ENCODE measurements at regions not wholly inside any gene's neighbourhood (a gene's known extent, or its start where the extent isn't known, plus 50 kb on each side); places are given as distances from the start of the nearest gene placed in this dataset.

GRCh38 chr2:33671198-33671597, 72.1 kb upstream of the FAM98A start (continued):
- TF ChIP-seq CTCF (IDR thresholded peaks at IDR 0.05) (no peak), ZNF671 (CRISPR knock-in tag; IDR thresholded peaks at IDR 0.05) (no peak), ZNF532 (CRISPR knock-in tag; IDR thresholded peaks at IDR 0.05; ENCODE audit: borderline replicate concordance) (no peak), NR1H2 (CRISPR knock-in tag; IDR thresholded peaks at IDR 0.05) (no peak), GTF2I (CRISPR knock-in tag; conservative IDR thresholded peaks at IDR 0.05) (no peak), ZNF138 (CRISPR knock-in tag; conservative IDR thresholded peaks at IDR 0.05) (no peak), ZMAT4 (CRISPR knock-in tag; IDR thresholded peaks at IDR 0.05) (no peak), SMAD3 (CRISPR knock-in tag; IDR thresholded peaks at IDR 0.05; ENCODE audit: borderline replicate concordance) (no peak), AFF4 (CRISPR knock-in tag; IDR thresholded peaks at IDR 0.05; ENCODE audit: borderline replicate concordance) (no peak), NFATC4 (CRISPR knock-in tag; IDR thresholded peaks at IDR 0.05) (no peak), PRDM15 (CRISPR knock-in tag; IDR thresholded peaks at IDR 0.05) (no peak)

GRCh38 chr2:33670392-33670937, 71.4 kb upstream of the FAM98A start:
- peaks cover 26% of the 10 kb centered on the region for H3K9me3 Mint-ChIP-seq
- TF ChIP-seq CTCF (IDR thresholded peaks at IDR 0.05), result 0 out of 2 replicates have a peak, but pooled peaks have one; percentile 13
- no peak for TF ChIP-seq ATF2 (CRISPR knock-in tag; IDR thresholded peaks at IDR 0.05; ENCODE audit: borderline replicate concordance, low read depth)
- peaks cover 3% of the 10 kb centered on the region for H3K4me1 Mint-ChIP-seq
- no peak overlapping the region for H3K4me3 Mint-ChIP-seq
- peaks cover 28% of the 10 kb centered on the region for H3K36me3 Mint-ChIP-seq
- no peak overlapping the region for H3K27ac Mint-ChIP-seq
- no peaks in the 10 kb centered on the region; the same call in 1 of the 2 replicates for H3K27me3 Mint-ChIP-seq (ENCODE audit: low read depth)
- DNase-seq (ENCODE audit: low spot score), result peak; percentile 21
- ChIA-PET POLR2A (interaction anchor here (0.6 kb wide), 1 partner anchor 256 kb away, joined by 3 read pairs; no protein-coding TSS in a partner anchor), CTCF (interaction anchor here (1.0 to 1.2 kb wide), 9 partner anchors 11 to 186 kb away, joined by 3 to 7 read pairs (median 3); partner anchors contain the start of gene FAM98A)
- ATAC-seq, result peak; percentile 98

Measured in WTC11 (cell line).